ENCODE measurements at regions not wholly inside any gene's neighbourhood (a gene's known extent, or its start where the extent isn't known, plus 50 kb on each side); places are given as distances from the start of the nearest gene placed in this dataset.
A peak's percentile ranks its signal among the peaks of the same experiment; 100 is the strongest.
"Not testable (repeated sequence)": the region's sequence is repeated elsewhere in the genome, so short reads cannot be mapped to it uniquely, and the experiment has no call there.

- DNase-seq: no peak
These were observed 60.2 kb downstream of the GLUL start for GRCh38 chr1:182331387-182331786.

- peak; percentile 63 for DNase-seq
These were observed 61.3 kb downstream of the GLUL start for GRCh38 chr1:182330303-182330702.

- DNase-seq: no peak
These were observed 62.1 kb downstream of the GLUL start for GRCh38 chr1:182329471-182329870.

GRCh38 chr1:182328591-182328990 is 63.0 kb downstream of the GLUL start:
- DNase-seq: no peak

- DNase-seq: no peak
These were observed 66.3 kb downstream of the GLUL start for GRCh38 chr1:182325339-182325738.

- DNase-seq: not testable (repeated sequence)
These were observed 70.1 kb downstream of the GLUL start for GRCh38 chr1:182321532-182321931.

GRCh38 chr1:182317611-182318161 is 73.9 kb downstream of the GLUL start:
- no peak for DNase-seq

- not testable (repeated sequence) for DNase-seq
These were observed 75.1 kb downstream of the GLUL start for GRCh38 chr1:182316454-182316853.

GRCh38 chr1:182315167-182315556 is 76.4 kb downstream of the GLUL start:
- no peak for DNase-seq

- DNase-seq: no peak
These were observed 81.8 kb downstream of the GLUL start for GRCh38 chr1:182309631-182310351.

GRCh38 chr1:182308826-182309225 is 82.8 kb downstream of the GLUL start:
- DNase-seq: no peak

GRCh38 chr1:182307486-182307885 is 84.1 kb downstream of the GLUL start:
- DNase-seq: not testable (repeated sequence)

- DNase-seq: no peak
These were observed 85.7 kb downstream of the GLUL start for GRCh38 chr1:182305861-182306260.

- DNase-seq: no peak
These were observed 87.0 kb downstream of the GLUL start for GRCh38 chr1:182304627-182305026.

- no peak for DNase-seq
These were observed 87.4 kb downstream of the GLUL start for GRCh38 chr1:182304218-182304617.

- DNase-seq: no peak
These were observed 87.8 kb downstream of the GLUL start for GRCh38 chr1:182303778-182304177.

- no peak for DNase-seq
These were observed 90.0 kb downstream of the GLUL start for GRCh38 chr1:182301467-182302198.

- DNase-seq: no peak
These were observed 90.6 kb downstream of the GLUL start for GRCh38 chr1:182301026-182301436.

GRCh38 chr1:182299728-182300616 is 91.6 kb downstream of the GLUL start:
- no peak for DNase-seq

- not testable (repeated sequence) for DNase-seq
These were observed 92.4 kb downstream of the GLUL start for GRCh38 chr1:182299054-182299727.

- DNase-seq: no peak
These were observed 94.3 kb downstream of the GLUL start for GRCh38 chr1:182297335-182297734.

GRCh38 chr1:182295697-182296096 is 95.9 kb downstream of the GLUL start:
- no peak for DNase-seq
